Activated CD4-positive, alpha-beta T cell treated with anti-CD3 and anti-CD28 coated beads, Interleukin-2, amount 10 ng/mL, durations not matched to agents 7 days and 5 days (primary cell): ENCODE measurements at regions not wholly inside any gene's neighbourhood (a gene's known extent, or its start where the extent isn't known, plus 50 kb on each side); places are given as distances from the start of the nearest gene placed in this dataset.

Source experiments
- CTCF ChIA-PET: fragments of 350-600 bp; sonication (Branson Sonifier 250); formaldehyde crosslinking; loops from one replicate; lab custom pipeline; 2021; ENCODE audit warnings: antibody characterized with exemption; lab: Charles Lee
- POLR2A ChIA-PET: fragments of 350-600 bp; sonication (Branson Sonifier 250); formaldehyde crosslinking; loops from one replicate; lab custom pipeline; 2021; ENCODE audit warnings: antibody characterized with exemption; lab: Charles Lee
- DNase-seq: peaks from one replicate; pipeline ENCODE4 v3.0.0-alpha.2; 2020
- H3K27ac Mint-ChIP-seq: one replicate; pipeline ENCODE4 v1.8.0; 2021; ENCODE audit warnings: mild to moderate bottlenecking, moderate library complexity, mixed read lengths
- H3K27me3 Mint-ChIP-seq: one replicate; pipeline ENCODE4 v1.8.0; 2021; ENCODE audit warnings: mixed read lengths
- H3K36me3 Mint-ChIP-seq: one replicate; pipeline ENCODE4 v1.8.0; 2021; ENCODE audit warnings: low read depth, mixed read lengths
- H3K4me1 Mint-ChIP-seq: one replicate; pipeline ENCODE4 v1.8.0; 2021; ENCODE audit warnings: mixed read lengths
- H3K4me3 Mint-ChIP-seq: one replicate; pipeline ENCODE4 v1.8.0; 2021; ENCODE audit warnings: mild to moderate bottlenecking, moderate library complexity, mixed read lengths
- H3K9me3 Mint-ChIP-seq: one replicate; pipeline ENCODE4 v1.8.0; 2021; ENCODE audit warnings: mixed read lengths

- Mint-ChIP-seq H3K27ac (no peak overlapping the region), H3K27me3 (no peaks in the 10 kb centered on the region), H3K9me3 (peaks cover 6% of the 10 kb centered on the region), H3K36me3 (no peaks in the 10 kb centered on the region), H3K4me1 (no peaks in the 10 kb centered on the region), H3K4me3 (no peak overlapping the region)
- DNase-seq = no peak
- ChIA-PET POLR2A (no interaction called here), CTCF (no interaction called here)
Observed at GRCh38 chr12:125492354-125493270, 427.4 kb downstream of the AACS start.

DNA sequence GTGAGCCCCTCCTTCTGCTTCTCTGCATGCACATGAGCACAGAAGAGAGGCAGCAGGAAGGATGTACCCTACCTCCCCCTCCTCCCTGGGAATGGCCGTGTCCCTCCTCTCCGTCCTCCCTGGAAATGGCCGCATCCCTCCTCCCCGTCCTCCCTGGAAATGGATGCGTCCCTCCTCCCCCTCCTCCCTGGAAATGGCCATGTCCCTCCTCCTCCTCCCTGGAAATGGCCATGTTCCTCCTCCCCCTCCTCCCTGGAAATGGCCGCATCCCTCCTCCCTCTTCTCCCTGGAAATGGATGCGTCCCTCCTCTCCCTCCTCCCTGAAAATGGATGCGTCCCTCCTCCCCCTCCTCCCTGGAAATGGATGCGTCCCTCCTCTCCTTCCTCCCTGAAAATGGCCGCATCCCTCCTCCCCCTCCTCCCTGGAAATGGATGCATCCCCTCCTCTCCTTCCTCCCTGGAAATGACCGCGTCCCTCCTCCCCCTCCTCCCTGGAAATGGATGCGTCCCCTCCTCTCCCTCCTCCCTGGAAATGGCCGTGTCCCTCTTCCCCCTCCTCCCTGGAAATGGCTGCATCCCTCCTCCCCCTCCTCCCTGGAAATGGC, 428.6 kb downstream of the AACS start:
- H3K27me3 Mint-ChIP-seq = no peaks in the 10 kb centered on the region
- H3K4me3 Mint-ChIP-seq = no peak overlapping the region
- H3K9me3 Mint-ChIP-seq = peaks cover 6% of the 10 kb centered on the region
- H3K27ac Mint-ChIP-seq = no peak overlapping the region
- CTCF ChIA-PET = no interaction called here
- no peaks in the 10 kb centered on the region for H3K36me3 Mint-ChIP-seq
- DNase-seq = no peak
- H3K4me1 Mint-ChIP-seq = no peaks in the 10 kb centered on the region
- POLR2A ChIA-PET = no interaction called here

DNA sequence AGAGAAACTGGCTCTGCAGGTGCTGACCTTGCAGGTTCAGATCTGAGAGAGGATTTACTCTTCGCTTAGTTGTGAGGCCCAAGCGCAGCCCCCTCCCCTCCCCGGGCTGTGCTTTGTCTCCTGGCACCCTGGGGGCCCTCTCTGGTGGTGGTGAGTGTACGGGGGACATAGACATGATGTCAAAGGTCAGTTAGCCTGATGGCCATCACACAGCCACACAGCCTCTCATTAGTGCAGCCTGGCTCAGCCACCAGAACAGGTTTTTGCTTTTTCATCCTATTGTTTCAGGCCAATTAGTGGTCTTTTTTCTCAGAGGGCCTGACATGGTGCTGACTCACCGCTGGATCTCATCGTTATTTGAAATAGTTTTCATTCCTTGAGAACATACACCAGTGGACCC, 437.9 kb downstream of the AACS start:
- Mint-ChIP-seq H3K4me3 (no peak overlapping the region), H3K27ac (no peak overlapping the region), H3K9me3 (no peaks in the 10 kb centered on the region), H3K36me3 (no peaks in the 10 kb centered on the region), H3K27me3 (no peaks in the 10 kb centered on the region), H3K4me1 (no peaks in the 10 kb centered on the region)
- ChIA-PET POLR2A (no interaction called here), CTCF (no interaction called here)
- DNase-seq = no peak

DNA sequence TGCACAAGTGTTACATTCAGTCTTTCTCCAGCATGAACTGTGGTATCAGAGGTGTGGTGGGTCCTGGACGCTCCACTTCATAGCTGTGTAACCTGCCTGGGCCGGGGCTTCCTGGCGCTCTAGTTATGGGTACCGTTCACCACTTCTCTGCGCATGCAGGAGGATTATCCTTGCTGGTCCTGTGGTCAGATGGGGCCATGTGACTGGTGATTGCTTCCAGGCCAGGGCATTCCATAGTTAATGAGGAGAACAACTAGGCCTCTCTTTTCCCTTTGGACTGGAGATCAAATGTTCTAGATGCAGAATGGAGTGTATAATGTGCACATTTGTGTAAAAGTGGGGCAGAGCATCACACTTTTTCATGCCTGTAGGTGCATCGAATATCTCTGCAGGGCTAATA, 444.0 kb downstream of the AACS start:
- ChIA-PET POLR2A (no interaction called here), CTCF (no interaction called here)
- Mint-ChIP-seq H3K4me3 (no peak overlapping the region), H3K36me3 (no peaks in the 10 kb centered on the region), H3K27me3 (no peaks in the 10 kb centered on the region), H3K9me3 (no peaks in the 10 kb centered on the region), H3K4me1 (no peaks in the 10 kb centered on the region), H3K27ac (no peak overlapping the region)
- no peak for DNase-seq

DNA sequence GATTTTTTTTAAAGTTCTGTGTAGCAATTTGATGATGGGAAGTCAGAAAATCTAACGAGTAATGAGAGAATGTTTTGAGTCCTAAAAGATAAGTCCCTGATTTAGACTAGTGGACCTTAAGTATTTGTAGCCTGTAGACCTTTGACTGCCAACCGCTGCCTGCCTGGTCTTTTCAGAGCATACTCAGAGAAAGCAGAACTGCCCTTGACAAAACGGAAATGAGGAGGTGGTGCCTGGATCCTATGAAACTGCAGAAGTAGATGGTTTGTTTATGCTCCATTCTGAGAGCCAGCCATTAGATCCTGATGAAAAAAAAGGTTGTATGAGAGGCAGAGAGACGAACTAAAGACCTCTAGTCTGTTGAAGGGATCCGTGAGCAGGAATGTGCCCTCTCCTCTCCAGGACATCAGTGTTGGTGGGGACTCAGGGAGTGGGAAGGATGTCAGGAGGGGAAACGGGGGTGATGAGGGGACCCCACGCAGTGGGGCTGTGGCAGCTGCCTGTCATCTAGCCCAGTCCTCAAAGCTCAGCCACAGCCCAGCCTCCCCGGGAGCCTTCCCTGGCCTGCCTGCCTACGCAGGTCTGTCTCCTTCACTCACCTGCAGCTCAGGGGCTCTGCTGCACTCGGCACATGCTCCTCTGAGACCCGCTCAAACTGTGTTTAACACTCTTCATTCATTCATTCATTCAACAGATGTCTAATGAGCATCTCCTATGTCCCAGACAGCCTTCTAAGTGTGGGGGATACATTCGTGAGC, 447.5 kb downstream of the AACS start:
- Mint-ChIP-seq H3K27ac (no peak overlapping the region), H3K4me1 (no peaks in the 10 kb centered on the region), H3K27me3 (no peaks in the 10 kb centered on the region), H3K9me3 (no peaks in the 10 kb centered on the region), H3K36me3 (no peaks in the 10 kb centered on the region), H3K4me3 (no peak overlapping the region)
- ChIA-PET POLR2A (no interaction called here), CTCF (no interaction called here)
- DNase-seq = no peak

DNA sequence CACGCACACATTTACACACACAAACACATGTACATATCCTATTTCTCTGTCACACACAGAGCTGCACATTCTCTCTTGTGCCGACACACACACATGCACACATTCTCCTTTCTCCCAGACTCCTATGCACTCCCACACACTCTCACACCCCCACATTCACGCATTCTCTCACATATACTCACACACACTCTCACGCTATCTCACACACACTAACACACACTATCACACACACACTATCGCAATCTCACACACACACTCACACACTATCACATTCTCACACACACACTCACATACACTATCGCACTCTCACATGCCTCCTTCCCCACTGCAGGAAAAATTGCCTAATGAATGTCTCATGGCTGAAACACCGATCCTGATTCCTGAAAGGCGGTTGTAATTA, 450.7 kb downstream of the AACS start:
- no peaks in the 10 kb centered on the region for H3K9me3 Mint-ChIP-seq
- no peaks in the 10 kb centered on the region for H3K27me3 Mint-ChIP-seq
- POLR2A ChIA-PET = no interaction called here
- no peak overlapping the region for H3K27ac Mint-ChIP-seq
- DNase-seq = no peak
- H3K4me1 Mint-ChIP-seq = no peaks in the 10 kb centered on the region
- CTCF ChIA-PET = no interaction called here
- no peaks in the 10 kb centered on the region for H3K36me3 Mint-ChIP-seq
- H3K4me3 Mint-ChIP-seq = no peak overlapping the region

DNA sequence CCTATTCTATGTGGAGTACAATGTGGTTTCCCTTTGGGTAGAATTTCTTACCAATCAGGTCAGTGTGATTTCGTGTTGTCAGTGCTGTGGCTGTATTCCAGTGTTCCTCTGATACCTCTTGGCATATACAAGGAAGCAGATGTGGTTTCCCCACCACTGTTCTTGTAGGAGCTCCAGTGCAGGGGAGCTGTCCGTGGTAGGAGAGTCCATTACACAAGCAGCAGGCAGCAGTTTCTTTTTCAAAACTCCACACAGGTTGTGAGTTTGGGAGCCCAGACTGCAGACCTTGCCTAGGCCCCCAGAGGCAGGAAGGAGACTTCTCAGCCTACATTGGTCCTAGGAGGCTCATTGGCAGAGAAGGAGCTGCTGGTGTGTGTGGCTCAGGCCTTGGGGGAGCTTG, 452.8 kb downstream of the AACS start:
- POLR2A ChIA-PET = no interaction called here
- CTCF ChIA-PET = no interaction called here
- no peak overlapping the region for H3K27ac Mint-ChIP-seq
- H3K36me3 Mint-ChIP-seq = no peaks in the 10 kb centered on the region
- peaks cover 1% of the 10 kb centered on the region for H3K9me3 Mint-ChIP-seq
- H3K4me1 Mint-ChIP-seq = no peaks in the 10 kb centered on the region
- no peak overlapping the region for H3K4me3 Mint-ChIP-seq
- no peak for DNase-seq
- no peaks in the 10 kb centered on the region for H3K27me3 Mint-ChIP-seq

GRCh38 chr12:125519026-125519651, 453.9 kb downstream of the AACS start:
- Mint-ChIP-seq H3K4me3 (no peak overlapping the region), H3K27me3 (no peaks in the 10 kb centered on the region), H3K9me3 (peaks cover 4% of the 10 kb centered on the region), H3K27ac (no peak overlapping the region), H3K4me1 (no peaks in the 10 kb centered on the region), H3K36me3 (no peaks in the 10 kb centered on the region)
- ChIA-PET POLR2A (no interaction called here), CTCF (no interaction called here)
- DNase-seq = no peak

GRCh38 chr12:125525879-125526278, 460.6 kb downstream of the AACS start:
- POLR2A ChIA-PET = no interaction called here
- CTCF ChIA-PET = no interaction called here
- no peak overlapping the region for H3K4me3 Mint-ChIP-seq
- peaks cover 4% of the 10 kb centered on the region for H3K9me3 Mint-ChIP-seq
- H3K27me3 Mint-ChIP-seq = no peaks in the 10 kb centered on the region
- H3K36me3 Mint-ChIP-seq = no peaks in the 10 kb centered on the region
- no peaks in the 10 kb centered on the region for H3K4me1 Mint-ChIP-seq
- H3K27ac Mint-ChIP-seq = no peak overlapping the region
- no peak for DNase-seq

- Mint-ChIP-seq H3K9me3 (peaks cover 1% of the 10 kb centered on the region), H3K4me3 (no peak overlapping the region), H3K36me3 (no peaks in the 10 kb centered on the region), H3K4me1 (no peaks in the 10 kb centered on the region), H3K27ac (no peak overlapping the region), H3K27me3 (no peaks in the 10 kb centered on the region)
- no peak for DNase-seq
- ChIA-PET POLR2A (no interaction called here), CTCF (no interaction called here)
Observed at GRCh38 chr12:125528281-125528680, 463.0 kb downstream of the AACS start.

GRCh38 chr12:125530201-125530600, 465.0 kb downstream of the AACS start:
- POLR2A ChIA-PET = no interaction called here
- Mint-ChIP-seq H3K27me3 (no peaks in the 10 kb centered on the region), H3K27ac (no peak overlapping the region), H3K9me3 (no peaks in the 10 kb centered on the region), H3K36me3 (no peaks in the 10 kb centered on the region), H3K4me3 (no peak overlapping the region), H3K4me1 (no peaks in the 10 kb centered on the region)
- CTCF ChIA-PET = no interaction called here
- DNase-seq = no peak

- Mint-ChIP-seq H3K36me3 (no peaks in the 10 kb centered on the region), H3K4me3 (no peak overlapping the region), H3K4me1 (no peaks in the 10 kb centered on the region), H3K27me3 (no peaks in the 10 kb centered on the region), H3K9me3 (no peaks in the 10 kb centered on the region), H3K27ac (no peak overlapping the region)
- DNase-seq = no peak
- ChIA-PET CTCF (no interaction called here), POLR2A (no interaction called here)
Observed at GRCh38 chr12:125530876-125531275, 465.6 kb downstream of the AACS start.

DNA sequence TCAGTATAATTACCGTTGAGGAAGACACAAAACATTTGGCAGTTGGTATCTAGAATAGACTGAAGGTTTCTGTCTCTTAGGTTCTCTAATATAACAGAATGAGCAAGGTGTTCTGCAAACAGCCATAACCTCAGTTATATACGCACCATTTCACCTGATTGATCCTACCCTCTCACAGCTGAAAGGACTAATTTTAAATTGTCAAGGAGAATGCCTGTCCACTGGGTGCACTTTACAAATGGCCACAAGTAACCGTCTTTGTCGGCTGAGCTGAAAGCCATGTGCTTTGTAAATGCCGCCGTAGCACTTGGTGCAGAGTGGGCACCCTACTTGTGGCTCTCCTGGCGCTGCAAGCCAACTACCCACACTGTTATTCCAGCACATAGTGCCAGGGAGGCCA, 466.3 kb downstream of the AACS start:
- H3K4me3 Mint-ChIP-seq = no peak overlapping the region
- CTCF ChIA-PET = no interaction called here
- H3K36me3 Mint-ChIP-seq = no peaks in the 10 kb centered on the region
- DNase-seq = no peak
- H3K27ac Mint-ChIP-seq = no peak overlapping the region
- POLR2A ChIA-PET = no interaction called here
- H3K27me3 Mint-ChIP-seq = no peaks in the 10 kb centered on the region
- no peaks in the 10 kb centered on the region for H3K4me1 Mint-ChIP-seq
- no peaks in the 10 kb centered on the region for H3K9me3 Mint-ChIP-seq
